22Rv1 (cell line): ENCODE measurements at regions not wholly inside any gene's neighbourhood (a gene's known extent, or its start where the extent isn't known, plus 50 kb on each side); places are given as distances from the start of the nearest gene placed in this dataset.

Source experiments
- CTCF ChIP-seq: fragments of 450-650 bp; IDR thresholded peaks from 2 replicates; pipeline ENCODE4 v1.5.1; 2017; ENCODE audit warnings: mild to moderate bottlenecking
- ZFX ChIP-seq: fragments of 450-650 bp; IDR thresholded peaks from 2 replicates; pipeline ENCODE4 v1.6.1; 2017; ENCODE audit warnings: antibody characterized with exemption, borderline replicate concordance

DNA sequence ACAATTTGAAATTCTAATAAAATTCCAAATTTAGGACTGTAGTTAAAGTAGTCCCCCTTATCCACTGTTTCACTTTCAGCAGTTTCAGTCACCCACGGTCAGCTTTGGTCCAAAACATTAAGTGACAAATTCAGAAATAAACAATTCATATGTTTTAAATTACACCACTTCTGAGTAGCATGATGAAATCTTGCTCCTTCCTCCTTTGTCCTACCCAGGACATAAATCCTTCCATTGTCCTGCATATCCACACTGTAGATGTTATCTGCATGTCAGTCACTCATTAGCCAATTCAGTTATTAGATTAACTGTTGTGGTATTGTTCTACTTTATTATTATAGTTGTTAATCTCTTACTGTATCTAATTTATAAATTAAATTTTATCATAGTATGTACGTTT is 376.5 kb downstream of the SH3GL2 start:
- TF ChIP-seq CTCF: no peak
- no peak for TF ChIP-seq ZFX
